Fibroblast of upper back skin (primary cell): ENCODE measurements at regions not wholly inside any gene's neighbourhood (a gene's known extent, or its start where the extent isn't known, plus 50 kb on each side); places are given as distances from the start of the nearest gene placed in this dataset.
"Not testable (repeated sequence)": the region's sequence is repeated elsewhere in the genome, so short reads cannot be mapped to it uniquely, and the experiment has no call there.

Source experiments
- DNase-seq: peaks from one replicate; pipeline ENCODE4 v3.0.0-alpha.2; 2013

- DNase-seq, result no peak
Measured at GRCh38 chr9:75289332-75289731, 201.0 kb downstream of the OSTF1 start.

DNA sequence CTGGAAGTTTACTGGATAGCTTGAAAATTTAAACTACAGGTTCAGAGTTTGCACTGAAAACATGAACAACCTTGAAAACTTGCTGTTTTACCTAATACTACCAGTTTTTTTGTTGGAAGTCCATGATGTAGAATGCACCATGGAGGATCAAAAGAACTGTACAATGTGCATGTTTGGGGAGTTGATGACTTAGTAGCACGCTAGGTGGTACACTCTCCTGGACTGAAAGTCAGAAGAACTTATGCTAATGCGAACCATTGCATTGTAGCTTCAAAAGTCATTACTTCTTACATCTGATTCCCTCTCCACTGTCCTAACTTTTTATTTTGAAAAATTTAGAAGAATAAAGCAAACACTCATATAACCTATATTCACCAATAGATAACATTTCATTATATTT, 211.0 kb downstream of the OSTF1 start:
- no peak for DNase-seq

- DNase-seq, result no peak
Measured at GRCh38 chr9:75333624-75334023, 245.3 kb downstream of the OSTF1 start.

DNA sequence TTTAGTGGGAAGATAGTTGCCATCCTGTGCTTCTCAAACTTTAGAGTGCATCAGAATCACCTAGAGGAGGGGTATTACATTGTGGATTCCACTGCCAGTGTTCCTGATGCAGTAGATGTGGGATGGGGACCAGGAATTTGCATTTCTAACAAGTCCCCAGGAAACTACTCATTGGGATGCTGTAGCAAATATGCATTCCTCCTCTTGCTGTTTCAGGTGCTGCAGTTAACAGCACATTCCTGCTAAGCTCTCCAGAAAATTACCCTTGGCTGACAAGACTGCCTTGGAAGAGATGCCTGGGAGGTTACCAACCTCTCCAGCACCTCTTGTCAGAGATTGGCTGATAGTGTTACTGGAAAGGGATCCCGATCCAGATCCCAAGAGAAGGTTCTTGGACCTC, 270.5 kb downstream of the OSTF1 start:
- no peak for DNase-seq

DNA sequence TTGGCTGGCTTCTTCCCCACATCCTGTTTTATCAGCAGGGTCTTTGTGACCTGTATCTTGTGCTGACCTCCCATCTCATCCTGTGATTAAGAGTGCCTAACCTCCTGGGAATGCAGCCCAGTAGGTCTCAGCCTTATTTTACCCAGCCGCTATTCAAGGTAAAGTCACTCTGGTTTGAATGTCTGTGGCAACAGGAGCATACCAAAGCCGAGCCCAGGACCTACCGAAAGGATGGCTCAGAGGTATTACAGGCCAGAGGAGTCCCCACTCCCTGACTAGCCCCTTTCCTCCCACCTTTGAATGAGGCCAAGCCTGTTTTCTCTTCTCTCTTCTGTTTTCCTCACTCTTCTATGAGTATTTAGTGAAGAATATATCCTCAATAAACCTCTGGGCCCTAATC, 271.3 kb downstream of the OSTF1 start:
- DNase-seq, result no peak

GRCh38 chr9:75360252-75360651, 271.9 kb downstream of the OSTF1 start:
- no peak for DNase-seq

DNA sequence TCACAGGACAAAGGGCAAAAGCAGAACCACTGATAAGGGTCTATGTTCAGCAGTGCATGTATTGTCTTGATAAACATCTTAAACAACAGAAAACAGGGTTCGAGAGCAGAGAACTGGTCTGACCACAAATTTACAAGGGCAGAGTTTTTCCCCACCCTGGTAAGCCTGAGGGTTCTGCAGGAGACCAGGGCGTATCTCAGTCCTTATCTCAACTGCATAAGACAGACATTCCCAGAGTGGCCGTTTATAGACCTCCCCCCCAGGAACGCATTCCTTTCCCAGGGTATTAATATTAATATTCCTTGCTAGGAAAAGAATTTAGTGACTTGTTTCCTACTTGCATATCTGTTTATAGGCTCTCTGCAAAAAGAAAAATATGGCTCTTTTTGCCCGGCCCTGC, 274.1 kb downstream of the OSTF1 start:
- DNase-seq, result not testable (repeated sequence)

GRCh38 chr9:75365196-75365595, 276.9 kb downstream of the OSTF1 start:
- no peak for DNase-seq

GRCh38 chr9:75369989-75370388, 281.7 kb downstream of the OSTF1 start:
- DNase-seq, result peak; percentile 13

DNA sequence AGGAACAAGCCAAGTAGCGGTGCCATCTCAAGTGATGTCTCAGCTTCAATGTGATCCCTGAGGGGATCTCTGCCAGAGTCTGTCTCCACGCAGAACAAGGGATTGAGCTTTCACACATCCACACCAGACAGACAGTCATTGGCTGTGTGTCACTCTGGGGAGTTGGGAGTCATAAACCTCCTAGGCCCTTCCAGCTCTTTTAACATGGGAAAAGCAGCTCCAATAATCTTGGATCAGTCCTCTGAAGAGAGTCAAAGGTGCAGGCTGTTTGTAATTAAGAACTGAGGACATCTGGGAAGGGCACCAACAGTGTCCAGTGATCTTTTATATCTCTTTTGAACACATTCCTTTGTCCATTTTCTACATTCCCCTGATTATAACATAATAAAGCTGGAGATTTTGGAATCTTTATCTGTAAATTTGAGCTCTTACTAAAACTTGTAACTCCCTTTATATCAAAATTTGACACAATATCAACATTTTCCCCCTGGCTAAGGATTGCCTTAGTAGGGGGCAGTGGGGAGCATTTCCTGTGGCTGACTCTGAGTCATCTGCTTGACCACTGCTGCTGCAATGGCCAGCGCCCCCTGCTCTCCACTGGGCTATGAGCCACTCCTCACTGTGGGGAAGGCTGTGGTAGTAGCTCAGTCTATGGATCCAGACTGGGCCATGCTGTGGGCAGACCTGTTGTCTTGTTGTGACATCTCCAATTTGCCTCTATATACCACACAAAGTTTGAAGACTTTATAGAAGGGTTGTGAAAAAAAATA, 284.4 kb downstream of the OSTF1 start:
- DNase-seq, result peak; percentile 20

DNA sequence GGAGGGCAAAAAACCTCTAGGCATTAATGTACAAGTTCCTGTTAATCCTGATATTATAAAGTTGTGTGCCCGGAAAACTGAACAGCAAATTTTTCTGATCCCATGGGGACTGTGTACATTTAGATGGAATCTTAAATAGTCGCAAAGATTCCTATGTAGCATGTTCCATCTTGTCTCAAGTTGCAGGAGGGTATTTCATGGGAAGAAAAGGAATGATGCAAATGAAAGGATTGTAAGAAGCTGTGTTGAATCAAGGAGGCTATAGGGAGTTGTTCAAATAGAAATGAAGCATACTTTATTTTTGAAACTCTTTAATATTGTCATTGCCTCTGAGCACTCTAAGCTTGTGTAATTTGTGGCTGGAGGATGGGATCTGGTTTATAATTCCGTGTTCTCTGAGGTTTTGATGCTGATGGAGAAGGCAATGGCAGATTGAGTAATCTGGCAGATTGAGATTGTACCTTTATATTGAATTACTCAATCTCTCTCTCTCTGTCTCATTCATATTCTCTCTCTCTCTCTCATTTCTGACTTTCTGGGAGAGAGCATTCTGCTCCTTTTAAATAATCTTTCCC, 288.5 kb downstream of the OSTF1 start:
- DNase-seq, result peak; percentile 65

DNA sequence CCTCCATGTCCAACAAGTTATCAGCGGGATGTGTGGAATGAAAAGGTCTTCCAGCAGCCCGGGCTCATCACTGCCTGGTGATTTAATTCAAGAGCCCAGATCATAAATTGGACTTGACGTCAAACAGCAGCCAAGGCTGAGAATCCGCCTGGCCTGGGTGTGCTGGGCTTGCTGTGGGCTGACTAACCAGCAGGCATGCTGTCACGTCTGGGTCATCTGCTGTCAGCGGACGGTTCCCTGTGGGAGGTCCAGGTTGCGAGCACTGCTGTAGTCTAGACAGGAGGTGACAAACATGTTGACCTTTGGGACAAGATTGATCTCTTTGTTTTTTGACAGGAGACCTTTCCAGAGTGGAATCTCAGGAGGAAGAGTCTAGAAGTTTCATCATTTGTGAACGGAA, 289.7 kb downstream of the OSTF1 start:
- DNase-seq, result peak; percentile 77

DNA sequence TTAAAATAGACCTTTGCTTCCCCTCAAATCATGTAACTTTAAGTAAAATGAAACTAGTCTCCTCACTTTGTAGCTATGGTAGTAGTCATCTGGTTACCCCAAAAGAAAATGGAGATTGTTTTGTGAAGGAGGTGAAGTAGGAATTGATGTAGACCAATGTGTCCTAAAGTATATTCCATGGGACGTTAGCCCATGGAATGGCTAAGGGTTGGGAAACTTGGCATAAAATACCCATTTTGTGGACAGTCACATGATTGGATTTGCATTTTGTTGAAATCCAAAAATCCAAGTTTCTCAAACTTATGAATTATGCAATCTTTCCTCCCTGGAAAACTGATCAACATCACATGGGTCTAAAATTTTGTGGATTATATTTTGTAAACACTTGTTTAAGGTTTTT, 290.6 kb downstream of the OSTF1 start:
- DNase-seq, result no peak

- no peak for DNase-seq
Measured at GRCh38 chr9:75382126-75382525, 293.8 kb downstream of the OSTF1 start.

DNA sequence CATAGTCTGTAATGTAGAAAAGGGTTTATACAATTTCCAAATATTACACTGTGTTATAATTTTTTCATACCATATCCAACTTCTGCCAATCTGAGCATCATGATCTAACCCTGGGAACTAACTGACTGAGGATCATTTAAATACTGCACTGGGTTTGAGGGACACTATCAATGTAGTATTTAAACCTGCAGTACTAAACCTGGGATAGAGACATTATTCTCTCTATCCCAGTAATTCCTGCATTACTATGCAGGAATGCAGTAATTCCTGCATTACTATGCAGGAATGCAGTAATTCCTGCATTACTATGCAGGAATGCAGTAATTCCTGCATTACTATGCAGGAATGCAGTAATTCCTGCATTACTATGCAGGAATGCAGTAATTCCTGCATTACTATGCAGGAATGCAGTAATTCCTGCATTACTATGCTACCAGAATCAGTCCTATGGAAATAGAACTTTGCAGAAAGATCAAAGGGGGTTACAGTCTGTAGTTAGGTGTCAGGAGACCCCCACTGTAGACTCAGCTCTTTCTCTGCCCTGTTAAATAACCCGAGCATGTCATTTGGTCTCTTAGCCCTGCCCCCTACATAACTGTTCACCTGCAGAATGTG, 295.2 kb downstream of the OSTF1 start:
- not testable (repeated sequence) for DNase-seq

GRCh38 chr9:75385236-75385635, 296.9 kb downstream of the OSTF1 start:
- no peak for DNase-seq

- DNase-seq, result no peak
Measured at GRCh38 chr9:75389101-75389500, 300.8 kb downstream of the OSTF1 start.

DNA sequence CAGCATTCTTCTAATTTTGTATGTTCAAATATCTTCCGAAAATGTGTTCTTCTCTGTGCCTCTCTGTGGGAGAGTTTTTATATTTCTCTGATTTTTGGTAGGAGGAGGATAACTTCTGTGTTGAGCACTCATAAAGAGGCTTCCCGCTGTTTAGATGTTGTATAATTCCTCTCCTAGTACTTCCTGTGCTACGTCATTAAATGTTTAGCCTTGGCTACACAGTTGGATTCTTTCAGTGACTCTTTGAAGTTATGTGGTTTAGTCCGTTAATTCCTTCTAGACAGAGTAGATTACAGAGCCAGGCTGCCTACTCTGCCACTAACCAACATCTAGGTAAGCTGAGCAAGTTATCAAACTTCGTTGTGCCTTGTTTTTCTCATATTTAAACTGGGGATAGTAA, 302.6 kb downstream of the OSTF1 start:
- DNase-seq, result no peak

DNA sequence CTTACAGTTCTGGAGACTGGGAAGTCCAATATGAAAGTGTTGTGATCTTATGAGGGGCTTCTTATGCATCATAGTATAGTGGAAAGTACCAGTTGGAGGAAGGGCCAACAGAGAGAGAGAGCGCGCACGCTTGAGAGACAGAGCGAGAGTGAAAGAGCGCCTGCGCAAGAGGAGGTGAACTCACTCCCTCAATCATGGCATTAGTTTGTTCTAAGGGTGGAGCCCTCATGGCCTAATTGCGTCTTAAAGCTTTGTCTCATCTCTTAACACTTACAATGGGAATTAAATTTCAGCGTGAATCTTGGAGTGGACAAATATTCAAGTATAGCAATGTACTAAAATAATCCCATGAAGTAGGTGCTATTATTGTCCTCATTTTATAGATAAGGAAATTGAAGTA, 303.2 kb downstream of the OSTF1 start:
- DNase-seq, result no peak

GRCh38 chr9:75395336-75395735, 307.0 kb downstream of the OSTF1 start:
- DNase-seq, result no peak

GRCh38 chr9:75397836-75398235, 309.5 kb downstream of the OSTF1 start:
- no peak for DNase-seq

DNA sequence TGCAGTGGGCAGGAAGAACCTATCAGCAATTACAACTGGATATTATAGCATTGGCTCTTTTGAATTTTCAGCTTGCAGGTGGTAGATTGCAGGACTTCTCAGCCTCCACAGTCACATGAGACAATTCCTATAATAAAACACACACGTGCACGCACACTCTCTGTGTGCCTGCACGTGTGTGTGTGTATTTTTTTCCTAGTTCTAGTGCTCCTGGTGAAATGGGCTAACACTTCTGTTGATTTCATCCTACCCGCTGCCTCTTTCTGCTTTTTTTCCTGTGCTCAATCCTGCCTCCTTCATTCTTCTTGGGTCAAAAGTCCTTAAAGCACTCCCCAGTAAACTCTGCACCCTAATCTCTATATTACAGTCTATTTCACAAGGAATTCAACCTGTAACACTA, 320.1 kb downstream of the OSTF1 start:
- no peak for DNase-seq

GRCh38 chr9:75410405-75410804, 322.1 kb downstream of the OSTF1 start:
- DNase-seq, result no peak

GRCh38 chr9:75414371-75415160, 326.3 kb downstream of the OSTF1 start:
- peak; percentile 1 for DNase-seq
